A673 (cell line): ENCODE measurements at regions not wholly inside any gene's neighbourhood (a gene's known extent, or its start where the extent isn't known, plus 50 kb on each side); places are given as distances from the start of the nearest gene placed in this dataset.

ENCODE experiments used
- BruUV-seq: library from RNA; stranded (reverse); fragments of 400-500 nt; replicated peaks from 2 replicates; lab custom pipeline; 2021; lab: Mats Ljungman, UMichigan
- CTCF ChIA-PET: fragments of 300-600 bp; sonication (Branson Sonifier 250); formaldehyde crosslinking; loops from one replicate; lab custom pipeline; 2022; ENCODE audit warnings: antibody characterized with exemption; lab: Charles Lee
- POLR2A ChIA-PET: fragments of 300-600 bp; sonication (Branson Sonifier 250); formaldehyde crosslinking; loops from one replicate; lab custom pipeline; 2022; ENCODE audit warnings: antibody characterized with exemption; ENCODE audit not compliant: low non-redundant PET; lab: Charles Lee
- DNase-seq: peaks from one replicate; pipeline ENCODE4 v3.0.0-alpha.2; 2015; ENCODE audit warnings: low spot score
- H3K27ac ChIP-seq: fragments of 200-600 bp; sonication (generic); 2 replicates; pipeline ENCODE4 v1.5.1; 2016; ENCODE audit warnings: mixed run types, low read depth, mild to moderate bottlenecking, mixed read lengths, antibody characterized with exemption, low read length; ENCODE audit not compliant: poor library complexity, severe bottlenecking
- H3K27me3 ChIP-seq: fragments of 200-600 bp; sonication (generic); replicated peaks from 2 replicates; pipeline ENCODE4 v1.6.1; 2017; ENCODE audit warnings: mixed run types, low read depth, mild to moderate bottlenecking, mixed read lengths, antibody characterized with exemption, low read length; ENCODE audit not compliant: insufficient read depth, poor library complexity
- H3K36me3 ChIP-seq: fragments of 200-600 bp; sonication (generic); 2 replicates; pipeline ENCODE4 v1.6.1; 2016; ENCODE audit warnings: mixed run types, mild to moderate bottlenecking, mixed read lengths, antibody characterized with exemption, low read length; ENCODE audit not compliant: insufficient read depth, poor library complexity, severe bottlenecking
- H3K4me1 ChIP-seq: fragments of 200-600 bp; sonication (generic); 2 replicates; pipeline ENCODE4 v1.6.1; 2017; ENCODE audit warnings: mixed run types, mild to moderate bottlenecking, mixed read lengths, antibody characterized with exemption, low read length; ENCODE audit not compliant: insufficient read depth, poor library complexity, severe bottlenecking
- H3K4me3 ChIP-seq: fragments of 200-600 bp; sonication (generic); 2 replicates; pipeline ENCODE4 v1.5.1; 2016; ENCODE audit warnings: low read depth, mixed run types, mild to moderate bottlenecking, mixed read lengths, low read length; ENCODE audit not compliant: poor library complexity, severe bottlenecking
- H3K9me3 ChIP-seq: fragments of 200-600 bp; sonication (generic); 2 replicates; pipeline ENCODE4 v1.6.1; 2016; ENCODE audit warnings: mixed run types, low read depth, mild to moderate bottlenecking, mixed read lengths, antibody characterized with exemption, low read length; ENCODE audit not compliant: poor library complexity, severe bottlenecking
- CTCF ChIP-seq: fragments of 300-800, 200-600 bp; sonication (generic); conservative IDR thresholded peaks from 2 replicates; pipeline ENCODE4 v1.5.1; 2017; ENCODE audit warnings: low read depth, mild to moderate bottlenecking, antibody characterized with exemption, low read length, moderate library complexity, mixed read lengths
- EZH2 ChIP-seq: fragments of 200-600 bp; sonication (generic); IDR thresholded peaks from 2 replicates; pipeline ENCODE4 v1.6.1; 2017; ENCODE audit warnings: borderline replicate concordance, low read depth, mild to moderate bottlenecking, mixed read lengths, antibody characterized with exemption, low read length; ENCODE audit not compliant: poor library complexity, severe bottlenecking
- intact Hi-C: fragments of 100-400 bp; cut with micrococcal nuclease; formaldehyde crosslinking; loops from one replicate; pipeline ENCODE4 v1.10.0; 2022; ENCODE audit not compliant: unreplicated experiment

GRCh38 chr1:29939079-29939478 lies 702.8 kb downstream of the PTPRU start:
- BruUV-seq: no TSS peak
- no peak overlapping the region for H3K27ac ChIP-seq
- intact Hi-C loops: no loop called here
- no peaks in the 10 kb centered on the region for H3K36me3 ChIP-seq
- POLR2A ChIA-PET: no interaction called here
- no peak overlapping the region for H3K4me3 ChIP-seq
- no peak for DNase-seq
- H3K9me3 ChIP-seq: no peaks in the 10 kb centered on the region
- TF ChIP-seq EZH2: no peak
- no peaks in the 10 kb centered on the region for H3K4me1 ChIP-seq
- H3K27me3 ChIP-seq: no peaks in the 10 kb centered on the region
- CTCF ChIA-PET: no interaction called here

DNA sequence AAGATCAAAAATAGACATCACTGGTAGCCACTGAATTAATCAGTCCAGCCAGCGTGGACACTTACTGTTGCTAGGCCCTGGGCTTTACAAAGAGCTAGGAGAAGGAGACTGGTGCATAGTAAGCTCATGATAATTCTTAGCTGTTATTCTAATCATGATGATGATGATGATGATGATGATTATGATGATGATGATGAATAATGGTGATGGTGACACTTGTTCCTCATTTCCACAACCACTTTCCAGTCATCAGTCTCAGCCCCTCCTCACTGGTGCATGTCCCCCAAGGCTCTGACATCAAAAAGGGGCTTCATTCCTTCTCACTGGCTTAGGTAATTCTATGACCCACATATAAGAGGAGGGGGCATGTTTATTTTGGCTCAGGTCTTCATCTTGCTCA lies 701.0 kb downstream of the PTPRU start:
- DNase-seq: no peak
- no peaks in the 10 kb centered on the region for H3K27me3 ChIP-seq
- H3K9me3 ChIP-seq: no peaks in the 10 kb centered on the region
- no peak overlapping the region for H3K4me3 ChIP-seq
- no peaks in the 10 kb centered on the region for H3K36me3 ChIP-seq
- ChIA-PET CTCF (no interaction called here), POLR2A (no interaction called here)
- no peaks in the 10 kb centered on the region for H3K4me1 ChIP-seq
- intact Hi-C loops: no loop called here
- H3K27ac ChIP-seq: no peak overlapping the region
- TF ChIP-seq EZH2 (no peak), CTCF (no peak)
- no TSS peak for BruUV-seq

DNA sequence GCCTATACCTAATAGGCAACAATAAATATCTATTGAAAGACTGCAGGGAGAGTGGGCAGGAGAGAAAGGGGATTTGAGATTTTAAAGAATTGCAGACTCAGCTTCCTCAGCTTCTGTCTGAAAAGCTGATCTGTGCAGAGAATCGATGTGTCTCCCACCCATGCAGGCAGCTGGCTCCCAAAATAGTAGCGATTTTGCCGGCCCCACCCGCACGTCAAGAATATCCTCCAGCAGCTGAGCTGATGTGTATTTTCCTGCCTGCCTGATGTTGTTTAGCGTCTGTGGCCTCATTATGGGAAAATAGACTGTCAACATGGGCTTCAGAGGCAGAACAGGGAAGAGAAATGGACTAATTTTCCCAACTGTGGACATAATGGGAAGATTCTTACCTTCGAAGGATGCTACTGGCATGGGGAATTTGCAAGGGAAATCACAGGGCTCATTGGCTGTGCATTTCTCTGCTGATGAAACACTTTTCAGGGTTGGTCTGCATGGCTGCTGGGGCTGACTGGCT lies 699.8 kb downstream of the PTPRU start:
- CTCF ChIA-PET: no interaction called here
- no peaks in the 10 kb centered on the region for H3K4me1 ChIP-seq
- POLR2A ChIA-PET: no interaction called here
- H3K27me3 ChIP-seq: no peaks in the 10 kb centered on the region
- TF ChIP-seq CTCF (no peak), EZH2 (no peak)
- BruUV-seq: no TSS peak
- no peaks in the 10 kb centered on the region for H3K36me3 ChIP-seq
- no peak overlapping the region for H3K4me3 ChIP-seq
- intact Hi-C loops: no loop called here
- no peak for DNase-seq
- no peak overlapping the region for H3K27ac ChIP-seq
- H3K9me3 ChIP-seq: no peaks in the 10 kb centered on the region

GRCh38 chr1:29934255-29934772 lies 698.0 kb downstream of the PTPRU start:
- no peak for TF ChIP-seq EZH2
- no peak for TF ChIP-seq CTCF
- POLR2A ChIA-PET: no interaction called here
- Histone ChIP-seq H3K9me3 (no peaks in the 10 kb centered on the region), H3K4me3 (no peak overlapping the region), H3K27me3 (peaks cover 5% of the 10 kb centered on the region), H3K27ac (no peak overlapping the region), H3K36me3 (no peaks in the 10 kb centered on the region), H3K4me1 (no peaks in the 10 kb centered on the region)
- BruUV-seq: no TSS peak
- CTCF ChIA-PET: no interaction called here
- intact Hi-C loops: no loop called here
- DNase-seq: no peak
